SKM-1 (cell line): ENCODE measurements at regions not wholly inside any gene's neighbourhood (a gene's known extent, or its start where the extent isn't known, plus 50 kb on each side); places are given as distances from the start of the nearest gene placed in this dataset.
"Not testable (repeated sequence)": the region's sequence is repeated elsewhere in the genome, so short reads cannot be mapped to it uniquely, and the experiment has no call there.

Experiments
- DNase-seq: peaks from one replicate; lab custom pipeline; 2025; ENCODE audit not compliant: unreplicated experiment; lab: John Stamatoyannopoulos, UW

DNA sequence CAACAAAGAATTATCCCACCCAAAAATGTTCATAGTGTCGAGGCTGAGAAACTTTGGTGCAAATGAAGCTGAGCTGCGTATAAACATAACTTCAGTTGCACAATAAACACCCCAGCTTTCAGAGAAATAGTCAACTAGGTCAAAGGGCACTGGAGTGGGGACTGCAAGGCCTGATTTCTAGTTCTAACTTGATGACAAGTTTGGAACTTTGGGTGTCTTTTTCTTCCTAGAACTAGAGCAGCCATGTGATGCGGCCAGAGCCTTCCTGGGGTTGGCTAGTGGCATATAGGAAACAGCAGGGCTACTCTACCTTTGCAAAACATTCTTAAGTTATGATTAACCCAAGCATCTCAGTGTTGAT lies 298.4 kb upstream of the AMIGO2 start:
- no peak for DNase-seq

DNA sequence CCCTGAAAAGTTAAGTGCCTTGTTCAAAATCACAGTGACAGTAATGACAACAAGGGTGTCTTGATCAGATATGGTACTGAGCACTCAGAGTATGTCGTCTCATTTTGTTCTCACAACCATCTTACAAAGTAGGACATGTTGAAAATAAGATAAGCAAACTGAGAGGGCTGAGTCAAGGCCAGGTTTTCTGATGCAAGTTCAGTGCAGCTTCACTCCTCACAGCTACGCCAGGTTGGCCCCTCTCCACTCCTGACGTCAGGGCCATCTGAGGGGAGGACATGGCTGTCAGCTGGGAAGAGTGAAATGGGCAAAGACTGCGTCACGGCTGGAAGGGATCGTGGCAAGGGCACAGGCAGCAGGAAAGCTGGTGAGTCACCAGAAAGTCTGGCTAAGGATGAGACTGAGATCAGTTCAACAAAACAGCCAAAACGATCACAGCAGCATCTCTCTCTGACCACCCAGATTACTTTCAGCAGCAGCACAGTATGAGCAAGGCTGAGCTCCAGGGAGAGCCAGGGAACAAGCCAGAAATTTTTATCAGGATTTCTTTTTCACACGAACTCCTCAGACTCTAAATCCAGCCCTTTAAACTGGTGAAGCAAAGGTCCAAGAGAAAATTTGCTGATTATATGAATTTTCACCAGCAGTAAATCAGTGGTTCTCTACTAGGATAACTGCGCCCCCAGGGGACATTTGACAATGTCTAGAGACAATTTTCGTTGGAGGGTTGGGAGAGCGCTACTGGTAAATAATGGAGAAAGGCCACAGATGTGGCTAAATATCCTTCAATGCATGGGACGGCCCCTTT lies 297.9 kb upstream of the AMIGO2 start:
- DNase-seq = no peak

DNA sequence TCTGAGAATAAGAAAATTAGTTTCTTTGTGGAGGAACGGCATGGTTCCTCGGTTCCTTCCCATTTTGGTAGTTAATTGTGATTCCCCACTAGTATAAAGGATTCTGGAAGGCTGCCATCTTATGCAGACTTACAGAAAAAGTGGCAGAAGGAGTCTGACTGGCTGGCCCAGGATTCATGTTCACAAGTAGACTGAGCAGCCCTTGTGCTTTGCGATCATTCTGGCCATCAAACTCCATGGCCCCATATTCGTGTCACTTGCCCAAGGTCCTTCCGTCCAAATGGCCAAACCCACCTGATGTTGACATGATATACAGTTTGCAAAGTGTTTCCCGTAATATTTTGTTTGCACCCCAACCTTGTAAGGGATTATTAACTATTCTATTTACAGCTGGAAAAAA lies 297.2 kb upstream of the AMIGO2 start:
- no peak for DNase-seq

DNA sequence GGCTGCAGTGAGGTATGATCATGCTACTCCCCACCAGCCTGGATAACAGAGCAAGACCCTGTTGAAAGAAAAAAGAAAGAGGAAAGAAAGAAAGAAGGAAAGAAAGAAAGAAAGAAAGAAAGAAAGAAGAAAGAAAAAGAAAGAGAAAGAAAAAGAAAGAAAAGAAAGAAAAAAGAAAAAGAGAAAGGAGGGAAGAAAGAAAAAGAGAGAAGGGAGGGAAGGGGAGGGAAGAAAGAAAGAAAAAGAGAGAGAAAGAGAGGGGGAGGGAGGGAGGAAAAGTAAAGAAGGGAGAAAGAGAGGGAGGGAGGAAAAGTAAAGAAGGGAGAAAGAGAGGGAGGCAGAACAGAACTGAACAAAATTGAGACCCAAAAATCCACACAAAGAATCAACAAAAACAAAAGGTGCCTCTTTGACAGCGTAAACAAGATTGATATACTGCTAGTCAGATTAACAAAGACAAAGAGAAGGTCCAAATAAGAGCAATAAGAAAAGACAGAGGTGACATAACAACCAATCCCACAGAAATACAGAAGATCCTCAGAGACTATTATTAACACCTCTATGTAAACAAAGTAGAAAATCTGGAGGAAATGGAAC lies 293.9 kb upstream of the AMIGO2 start:
- DNase-seq = no peak

DNA sequence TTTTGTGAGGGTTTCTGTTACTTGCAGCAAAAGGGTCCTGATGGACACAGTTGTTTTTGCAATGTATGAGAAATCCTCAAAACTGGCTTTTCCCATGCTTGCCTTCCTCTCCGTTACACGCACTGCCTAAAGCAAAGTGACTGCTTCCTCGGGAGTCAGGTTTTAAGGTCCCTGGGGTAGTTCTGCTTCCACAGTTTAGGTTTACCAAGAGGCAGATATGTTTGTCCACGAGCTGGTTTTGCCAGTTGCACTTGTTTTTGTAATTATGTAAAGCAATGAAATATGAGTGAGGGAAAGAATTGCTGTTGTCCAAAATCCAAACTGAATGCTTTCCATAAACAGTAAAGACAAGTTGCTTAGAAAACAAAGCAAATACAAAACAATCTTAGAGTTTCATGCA lies 290.7 kb upstream of the AMIGO2 start:
- DNase-seq = no peak

DNA sequence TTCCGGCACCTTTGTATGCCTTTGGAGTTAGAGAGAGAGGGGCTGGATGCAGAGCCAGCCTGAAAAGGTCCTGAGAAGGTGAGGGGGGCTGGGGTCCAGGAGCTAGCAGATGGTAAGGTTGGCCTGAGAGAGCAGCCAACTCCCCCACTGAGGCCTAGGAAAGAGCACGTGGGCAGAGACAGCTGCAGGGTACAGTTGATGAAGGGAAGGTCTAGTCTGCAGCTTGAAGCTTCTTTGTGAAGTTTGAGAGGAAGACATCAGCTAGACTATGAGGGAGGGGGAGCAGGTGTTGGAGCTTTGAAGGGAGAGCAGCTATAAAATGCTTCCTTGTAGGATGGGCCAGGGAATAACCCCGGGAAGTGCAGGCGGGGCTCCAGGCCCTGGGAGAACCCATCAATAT lies 289.3 kb upstream of the AMIGO2 start:
- no peak for DNase-seq

DNA sequence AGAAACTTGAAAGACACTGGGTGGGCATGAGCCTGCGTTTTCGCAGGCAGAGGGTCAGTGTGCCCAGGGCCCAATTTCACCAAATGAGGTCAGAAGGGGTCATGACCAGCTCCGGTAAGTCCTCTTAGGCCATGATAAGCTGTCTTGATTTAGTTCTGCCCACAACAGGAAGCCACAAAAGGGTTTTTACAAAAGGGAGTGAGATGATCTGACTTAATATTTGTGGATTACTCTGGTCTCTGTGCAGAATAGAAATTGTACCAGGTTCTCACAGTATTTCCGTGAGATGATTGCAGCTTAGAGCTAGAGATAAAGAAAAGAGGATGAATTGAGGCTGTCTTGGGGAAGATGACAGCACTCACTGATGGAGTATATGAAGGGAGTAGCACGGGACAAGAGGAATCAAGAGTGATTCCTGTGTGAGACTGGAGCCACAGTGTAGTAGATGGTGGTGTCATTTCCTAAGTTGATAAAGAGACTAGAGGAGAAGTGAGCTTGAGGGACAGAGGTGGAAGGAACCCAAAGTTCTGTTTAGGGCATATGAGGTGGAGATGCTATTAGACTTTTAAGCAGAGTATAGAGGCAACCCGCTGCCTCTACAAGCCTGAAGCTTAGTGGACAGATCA lies 288.3 kb upstream of the AMIGO2 start:
- no peak for DNase-seq

DNA sequence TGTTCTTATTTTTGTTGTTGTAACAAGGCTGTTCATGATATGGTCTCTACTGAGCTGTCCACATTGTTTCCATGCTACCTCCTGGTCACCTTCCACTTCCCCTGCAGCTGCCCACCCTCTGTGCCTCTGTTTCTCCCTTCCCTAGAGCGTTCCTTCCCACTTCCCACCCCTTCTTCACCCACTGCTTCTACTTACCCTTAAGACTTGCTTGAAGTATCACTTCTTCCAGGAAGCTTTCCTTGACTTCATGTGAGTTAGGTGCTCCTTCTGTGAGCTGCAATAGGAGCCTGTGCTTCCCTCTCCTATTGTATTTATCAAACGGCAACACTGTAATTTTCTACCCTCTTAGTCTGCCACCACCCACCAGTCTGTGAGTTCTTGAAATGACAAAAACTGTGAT lies 286.8 kb upstream of the AMIGO2 start:
- DNase-seq = no peak

DNA sequence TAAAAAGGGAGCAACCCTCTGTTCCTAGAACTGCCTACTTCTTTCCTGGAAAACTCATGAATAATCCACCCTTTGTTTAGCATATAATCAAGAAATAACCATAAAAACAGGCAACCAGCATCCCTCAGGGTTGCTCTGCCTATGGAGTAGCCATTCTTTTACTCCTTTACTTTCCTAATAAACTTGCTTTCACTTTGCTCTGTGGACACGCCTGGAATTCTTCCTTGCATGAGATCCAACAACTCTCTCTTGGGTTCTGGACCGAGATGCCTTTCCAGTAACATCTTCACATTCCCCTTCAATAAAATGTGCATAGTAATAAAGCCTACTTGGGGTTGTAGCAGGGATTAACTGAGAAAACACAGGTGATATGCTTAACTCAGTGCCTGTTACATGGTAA lies 286.4 kb upstream of the AMIGO2 start:
- DNase-seq = no peak

DNA sequence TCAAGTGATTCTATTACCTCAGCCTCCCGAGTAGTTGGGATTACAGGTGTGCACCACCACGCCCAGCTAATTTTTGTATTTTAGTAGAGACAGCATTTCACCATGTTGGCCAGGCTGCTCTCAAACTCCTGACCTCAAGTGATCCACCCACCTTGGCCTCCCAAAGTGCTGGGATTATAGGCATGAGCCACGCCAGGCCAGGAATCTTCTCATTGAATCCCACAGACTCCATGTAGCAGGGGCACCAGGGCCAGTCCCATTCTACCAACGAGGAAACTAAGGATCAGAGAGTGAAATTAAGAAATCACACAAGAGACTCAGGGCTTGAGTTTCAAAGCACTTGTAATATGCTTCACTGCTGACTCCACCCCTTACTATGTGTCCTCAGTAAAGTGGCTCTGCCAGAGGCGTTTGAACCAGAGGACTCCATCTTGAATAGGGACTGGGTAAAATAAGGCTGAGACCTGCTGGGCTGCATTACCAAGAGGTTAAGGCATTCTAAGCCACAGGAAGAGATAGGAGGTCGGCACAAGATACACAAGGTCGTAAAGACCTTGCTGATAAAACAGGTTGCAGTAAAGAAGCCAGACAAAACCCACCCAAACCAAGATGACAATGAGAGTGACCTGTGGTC lies 285.8 kb upstream of the AMIGO2 start:
- DNase-seq = not testable (repeated sequence)

DNA sequence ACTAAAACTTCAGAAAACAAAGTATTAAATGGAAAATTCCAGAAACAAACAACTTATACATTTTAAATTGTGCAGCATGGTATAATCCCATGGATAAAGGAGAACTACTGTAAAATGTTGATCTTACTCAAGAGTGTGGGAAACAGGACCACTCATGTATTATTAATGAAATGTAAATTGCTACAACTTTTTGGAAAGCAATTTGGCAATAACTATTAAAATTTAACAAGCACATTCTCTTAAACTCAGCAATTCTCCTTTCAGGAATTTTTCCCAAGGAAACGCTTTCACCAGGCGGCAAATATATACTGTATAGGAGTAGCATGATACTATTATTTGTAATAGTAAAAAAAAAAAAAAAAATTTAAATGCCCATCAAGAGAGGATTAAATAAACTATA lies 284.5 kb upstream of the AMIGO2 start:
- DNase-seq = no peak

DNA sequence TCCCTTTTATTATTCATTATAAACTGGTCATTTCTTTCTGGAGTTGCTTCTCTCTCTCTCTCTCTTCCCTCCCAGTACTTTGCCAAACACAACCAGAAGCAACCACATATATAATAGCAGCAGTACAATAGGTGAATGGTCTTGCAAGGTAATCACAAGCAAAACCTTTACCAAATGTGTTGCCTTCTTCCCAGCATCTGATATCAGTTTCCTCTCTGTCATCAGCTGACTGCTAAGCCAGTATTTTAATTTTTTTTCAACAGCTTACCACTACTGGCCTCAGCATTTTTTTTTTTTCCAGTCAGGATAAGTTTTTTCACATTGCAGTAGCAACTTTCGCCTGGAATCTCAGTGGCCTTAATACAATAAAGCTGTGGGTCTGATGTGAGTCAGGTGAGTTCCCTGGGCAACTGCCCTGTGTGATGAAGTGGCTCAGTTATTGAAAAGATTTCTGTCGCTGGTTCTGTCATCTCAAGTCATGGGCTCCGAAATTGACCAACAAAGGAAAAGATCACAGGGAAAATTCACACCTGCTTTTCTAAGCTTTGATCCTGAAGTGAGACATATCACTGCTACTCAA lies 282.5 kb upstream of the AMIGO2 start:
- DNase-seq = no peak

DNA sequence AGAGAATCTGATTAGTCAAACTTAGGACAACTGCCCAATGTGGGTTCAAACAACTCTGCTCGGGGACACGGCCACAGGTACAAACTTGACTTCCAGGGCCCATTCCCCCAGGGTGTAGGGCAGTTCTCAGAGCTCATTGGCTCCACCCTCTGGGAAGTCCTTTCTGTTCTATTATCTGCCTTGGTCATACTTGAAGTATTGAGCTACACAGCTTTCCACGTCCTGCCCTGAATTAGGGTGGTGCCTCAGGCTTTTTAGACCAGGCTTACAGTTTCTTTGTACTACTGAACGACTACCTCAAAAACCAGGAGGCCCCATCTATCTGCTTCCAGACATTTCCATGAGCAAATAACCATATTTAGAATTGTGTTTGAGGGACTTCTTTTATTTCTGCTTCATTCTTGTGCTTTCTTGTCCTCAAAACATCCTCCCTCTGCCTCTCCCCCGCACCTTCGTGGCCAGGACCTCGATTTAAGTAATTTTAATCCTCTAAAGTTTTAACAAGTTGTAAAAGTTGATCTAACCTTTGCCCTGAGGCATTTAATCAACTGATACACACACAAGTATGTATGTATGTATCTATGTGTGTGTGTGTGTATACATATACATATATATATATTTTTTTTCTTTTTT lies 281.7 kb upstream of the AMIGO2 start:
- no peak for DNase-seq

DNA sequence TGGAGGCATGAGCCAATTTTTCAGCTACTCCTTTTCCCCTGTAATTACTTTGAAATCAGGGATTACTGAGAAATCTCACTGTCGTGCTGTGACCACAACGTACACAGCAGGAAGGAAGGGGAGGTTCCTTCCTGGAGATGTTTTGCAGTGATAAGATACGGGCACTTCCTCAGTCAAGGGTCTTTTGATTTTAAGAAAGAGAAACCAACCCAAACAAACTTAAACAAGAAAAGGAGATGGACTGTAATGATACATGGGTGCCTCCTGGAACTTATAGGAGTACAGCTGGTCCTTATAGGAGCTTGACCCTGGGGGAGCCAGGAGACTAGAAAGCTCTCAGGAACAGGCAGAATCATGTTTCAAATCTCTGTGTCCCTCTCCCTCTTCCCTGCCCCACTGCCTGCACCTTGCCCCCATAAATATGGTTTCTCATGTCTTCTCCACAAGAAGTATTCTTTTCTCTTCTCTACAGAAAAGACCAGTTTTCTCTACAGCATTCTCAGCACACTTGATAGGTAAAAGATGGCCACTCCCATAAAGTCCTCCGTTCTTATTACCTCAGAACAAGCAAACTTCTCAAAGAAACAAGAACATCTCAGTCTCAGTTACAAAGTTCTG lies 281.1 kb upstream of the AMIGO2 start:
- DNase-seq = peak; percentile 22

DNA sequence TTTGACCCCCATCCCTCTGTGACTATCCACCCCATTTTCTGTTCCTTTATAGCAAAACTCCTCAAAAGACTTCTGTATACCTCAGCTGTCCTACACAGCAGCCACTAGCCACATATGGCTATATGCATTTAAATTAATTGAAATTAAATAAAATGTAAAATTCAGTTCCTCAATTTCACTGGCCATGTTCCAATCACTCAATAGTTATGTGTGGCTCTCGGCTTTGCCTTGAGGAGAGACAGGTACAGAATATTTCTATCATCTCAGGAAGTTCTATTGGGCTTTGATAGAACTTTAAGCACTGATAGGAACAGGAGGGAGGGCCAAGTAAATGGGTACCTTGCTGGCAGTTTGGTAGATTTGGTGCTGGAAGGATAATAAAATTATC lies 280.3 kb upstream of the AMIGO2 start:
- DNase-seq = no peak

DNA sequence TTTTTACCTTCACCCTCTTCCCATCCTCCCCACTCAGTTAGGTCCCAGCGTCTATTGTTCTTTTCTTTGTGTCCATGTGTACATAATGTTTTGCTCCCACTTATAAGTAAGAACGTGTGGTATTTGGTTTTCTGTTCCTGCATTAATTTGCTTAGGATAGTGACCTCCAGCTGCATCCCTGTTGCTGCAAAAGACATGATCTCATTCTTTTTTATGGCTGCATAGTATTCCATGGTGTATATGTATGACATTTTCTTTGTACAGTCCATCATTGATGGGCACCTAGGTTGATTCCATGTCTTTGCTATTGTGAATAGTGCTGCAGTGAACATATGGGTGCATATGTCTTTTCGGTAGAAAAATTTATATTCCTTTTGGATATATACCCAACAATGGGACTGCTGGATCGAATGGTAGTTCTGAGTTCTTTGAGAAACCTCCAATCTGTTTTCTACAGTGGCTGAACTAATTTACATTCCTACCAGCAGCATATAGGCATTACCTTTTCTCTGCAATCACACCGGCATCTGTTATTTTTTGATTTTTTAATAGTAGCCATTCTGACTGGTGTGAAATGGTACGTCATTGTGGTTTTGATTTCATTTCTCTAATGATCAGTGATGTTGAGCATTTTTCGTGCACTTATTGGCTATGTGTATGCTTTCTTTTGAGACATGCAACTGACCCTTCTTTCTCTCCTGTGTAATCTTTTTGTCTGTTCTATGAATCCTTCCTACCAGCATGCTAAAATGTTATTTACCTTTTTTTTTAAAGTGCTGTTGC lies 279.7 kb upstream of the AMIGO2 start:
- DNase-seq = no peak

DNA sequence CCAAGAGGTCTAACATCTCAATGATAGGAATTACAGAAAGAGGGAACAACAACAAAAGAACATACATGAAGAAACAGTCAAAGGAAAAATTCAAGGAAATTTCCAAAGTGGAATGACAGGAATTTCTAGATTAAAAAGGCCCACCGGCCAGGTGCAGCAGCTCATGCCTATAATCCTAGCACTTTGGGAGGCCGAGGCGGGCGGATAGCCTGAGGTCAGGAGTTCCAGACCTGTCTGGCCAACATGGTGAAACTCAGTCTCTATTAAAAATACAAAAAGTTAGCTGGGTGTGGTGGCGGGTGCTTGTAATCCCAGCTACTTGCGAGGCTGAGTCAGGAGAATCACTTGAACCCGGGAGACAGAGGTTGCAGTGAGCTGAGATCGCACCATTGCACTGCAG lies 277.2 kb upstream of the AMIGO2 start:
- DNase-seq = not testable (repeated sequence)

DNA sequence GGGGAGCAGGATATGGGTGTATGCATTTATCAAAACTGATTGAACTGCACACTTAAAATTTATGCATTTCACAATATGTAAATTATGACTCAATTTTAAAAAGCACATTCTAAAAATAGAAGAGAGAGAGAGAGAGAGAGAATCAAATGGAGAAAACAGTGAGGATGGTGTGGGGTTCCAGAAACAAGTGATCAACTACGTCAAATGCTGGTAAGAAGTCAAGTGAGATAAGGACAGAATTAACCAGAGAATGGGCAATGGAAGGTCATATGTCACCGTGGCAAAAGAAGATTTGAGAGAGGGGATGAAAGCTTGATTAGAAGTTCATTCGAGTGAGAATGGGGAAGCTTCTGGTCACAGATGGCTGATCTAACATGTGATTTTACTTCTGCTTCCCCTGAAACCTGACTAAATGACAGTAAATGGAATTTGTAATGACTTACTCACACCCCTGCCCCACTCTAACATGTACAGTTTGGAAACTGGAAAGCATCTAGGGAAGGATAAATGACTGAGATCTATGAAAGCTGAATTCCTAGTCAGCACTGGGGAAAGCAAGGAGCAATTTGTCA lies 276.5 kb upstream of the AMIGO2 start:
- no peak for DNase-seq

DNA sequence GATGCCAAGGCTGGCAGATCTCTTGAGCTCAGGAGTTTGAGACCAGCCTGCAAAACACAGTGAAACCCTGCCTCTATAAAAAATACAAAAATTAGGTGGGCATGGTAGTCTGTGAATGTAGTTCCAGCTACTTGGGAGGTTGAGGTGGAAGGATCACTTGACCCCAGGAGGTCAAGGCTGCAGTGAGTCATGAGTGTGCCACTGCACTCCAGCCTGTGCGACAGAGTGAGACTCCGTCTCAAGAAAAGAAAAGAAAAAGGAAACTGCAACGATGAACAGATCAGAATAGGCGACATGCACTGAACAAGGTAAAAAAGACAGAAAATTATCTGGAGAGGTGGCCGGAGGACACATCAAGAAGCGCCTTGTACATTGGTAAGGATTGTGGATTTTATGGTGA lies 273.7 kb upstream of the AMIGO2 start:
- DNase-seq = no peak

DNA sequence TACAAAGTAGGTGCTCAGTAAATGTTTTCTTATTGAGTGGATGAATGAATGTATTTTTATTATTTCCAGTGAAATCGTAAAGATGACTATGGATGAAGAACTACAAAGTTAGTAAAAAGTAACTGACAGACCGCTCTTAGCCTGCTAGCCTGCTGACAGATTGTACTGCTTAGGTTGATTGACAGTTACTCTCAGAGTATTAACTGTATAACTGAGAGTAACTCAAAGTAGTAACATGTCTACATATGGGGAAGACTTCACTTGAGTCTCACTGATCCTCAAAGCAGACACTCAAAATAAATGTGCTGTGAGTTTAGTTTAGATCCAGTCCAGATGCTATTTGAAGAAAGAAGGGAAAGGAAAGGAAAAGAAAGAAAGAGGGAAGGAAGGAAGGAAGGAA lies 272.3 kb upstream of the AMIGO2 start:
- DNase-seq = no peak
